Astrocyte (in vitro differentiated cells and primary cell): ENCODE measurements at regions not wholly inside any gene's neighbourhood (a gene's known extent, or its start where the extent isn't known, plus 50 kb on each side); places are given as distances from the start of the nearest gene placed in this dataset.

ENCODE experiments used
- DNase-seq: peaks from one replicate; pipeline ENCODE4 v3.0.0-alpha.2; 2010; ENCODE audit warnings: low read depth
- FAIRE-seq: peaks from 2 replicates; lab custom pipeline; 2011; peaks lifted over from hg19 to GRCh38; lab: Jason Lieb, UNC
- H2AFZ ChIP-seq: 2 replicates; pipeline ENCODE4 v1.6.0; 2012; ENCODE audit warnings: low read depth, low read length, inconsistent platforms
- H3K27ac ChIP-seq: 2 replicates; pipeline ENCODE4 v1.5.1; 2011; ENCODE audit warnings: low read depth, low read length, inconsistent platforms
- H3K27me3 ChIP-seq: 2 replicates; pipeline ENCODE4 v1.6.0; 2011; ENCODE audit warnings: low read length, inconsistent platforms; ENCODE audit not compliant: insufficient read depth
- H3K36me3 ChIP-seq: 2 replicates; pipeline ENCODE4 v1.5.1; 2011; ENCODE audit warnings: low read length, inconsistent platforms; ENCODE audit not compliant: insufficient read depth
- H3K4me1 ChIP-seq: 2 replicates; pipeline ENCODE4 v1.5.1; 2011; ENCODE audit warnings: low read length, inconsistent platforms; ENCODE audit not compliant: insufficient read depth
- H3K4me2 ChIP-seq: 2 replicates; pipeline ENCODE4 v1.6.0; 2012; ENCODE audit warnings: low read length, inconsistent platforms
- H3K4me3 ChIP-seq: 2 replicates; pipeline ENCODE4 v1.5.1; 2011; ENCODE audit warnings: low read depth, mild to moderate bottlenecking, low read length, inconsistent platforms; ENCODE audit not compliant: insufficient read depth
- H3K79me2 ChIP-seq: 2 replicates; pipeline ENCODE4 v1.6.0; 2012; ENCODE audit warnings: mild to moderate bottlenecking, low read length, inconsistent platforms; ENCODE audit not compliant: insufficient read depth
- H3K9ac ChIP-seq: 2 replicates; pipeline ENCODE4 v1.6.0; 2012; ENCODE audit warnings: mild to moderate bottlenecking, low read length, inconsistent platforms
- H3K9me3 ChIP-seq: 2 replicates; pipeline ENCODE4 v1.5.1; 2012; ENCODE audit warnings: low read depth, mild to moderate bottlenecking, low read length, inconsistent platforms; ENCODE audit not compliant: insufficient read depth
- H4K20me1 ChIP-seq: 2 replicates; pipeline ENCODE4 v1.6.0; 2012; ENCODE audit warnings: low read length, inconsistent platforms; ENCODE audit not compliant: insufficient read depth
- H3K27ac Mint-ChIP-seq: one replicate; pipeline ENCODE4 v1.8.0; 2021; ENCODE audit warnings: mild to moderate bottlenecking, mixed read lengths; ENCODE audit not compliant: unreplicated experiment
- H3K27me3 Mint-ChIP-seq: one replicate; pipeline ENCODE4 v1.8.0; 2021; ENCODE audit warnings: low read depth, mixed read lengths; ENCODE audit not compliant: unreplicated experiment
- H3K36me3 Mint-ChIP-seq: one replicate; pipeline ENCODE4 v1.8.0; 2021; ENCODE audit warnings: low read depth, mixed read lengths; ENCODE audit not compliant: unreplicated experiment
- H3K4me1 Mint-ChIP-seq: one replicate; pipeline ENCODE4 v1.8.0; 2021; ENCODE audit warnings: low read depth, mixed read lengths; ENCODE audit not compliant: unreplicated experiment
- H3K4me3 Mint-ChIP-seq: one replicate; pipeline ENCODE4 v1.8.0; 2021; ENCODE audit warnings: mild to moderate bottlenecking, moderate library complexity, mixed read lengths; ENCODE audit not compliant: unreplicated experiment
- H3K9me3 Mint-ChIP-seq: one replicate; pipeline ENCODE4 v1.8.0; 2021; ENCODE audit warnings: mild to moderate bottlenecking, mixed read lengths; ENCODE audit not compliant: unreplicated experiment
- EZH2 ChIP-seq: IDR thresholded peaks from 2 replicates; pipeline ENCODE4 v1.6.1; 2012; ENCODE audit warnings: mild to moderate bottlenecking, low read length, inconsistent platforms; ENCODE audit not compliant: insufficient read depth
- TF ChIP-seq, protein P1 (sequence below): IDR thresholded peaks from 2 replicates; pipeline ENCODE4 v1.5.1; 2011; ENCODE audit warnings: low read depth, mild to moderate bottlenecking, inconsistent platforms, low read length, moderate library complexity; ENCODE audit not compliant: insufficient read depth

GRCh38 chr7:86592185-86592584, 51.5 kb upstream of the GRM3 start:
- FAIRE-seq: no peak
- Histone ChIP-seq H3K27ac (no peak overlapping the region), H3K9me3 (no peaks in the 10 kb centered on the region), H3K9ac (no peak overlapping the region), H3K4me3 (no peak overlapping the region), H3K4me1 (no peaks in the 10 kb centered on the region), H3K36me3 (no peaks in the 10 kb centered on the region), H2AFZ (no peak overlapping the region), H4K20me1 (no peaks in the 10 kb centered on the region), H3K79me2 (no peaks in the 10 kb centered on the region), H3K27me3 (no peaks in the 10 kb centered on the region), H3K4me2 (no peak overlapping the region)
- Mint-ChIP-seq H3K9me3 (peaks cover 3% of the 10 kb centered on the region), H3K27ac (no peak overlapping the region), H3K4me3 (no peak overlapping the region), H3K4me1 (no peaks in the 10 kb centered on the region), H3K27me3 (no peaks in the 10 kb centered on the region), H3K36me3 (no peaks in the 10 kb centered on the region)
- DNase-seq: no peak
- TF ChIP-seq, protein P1, sequence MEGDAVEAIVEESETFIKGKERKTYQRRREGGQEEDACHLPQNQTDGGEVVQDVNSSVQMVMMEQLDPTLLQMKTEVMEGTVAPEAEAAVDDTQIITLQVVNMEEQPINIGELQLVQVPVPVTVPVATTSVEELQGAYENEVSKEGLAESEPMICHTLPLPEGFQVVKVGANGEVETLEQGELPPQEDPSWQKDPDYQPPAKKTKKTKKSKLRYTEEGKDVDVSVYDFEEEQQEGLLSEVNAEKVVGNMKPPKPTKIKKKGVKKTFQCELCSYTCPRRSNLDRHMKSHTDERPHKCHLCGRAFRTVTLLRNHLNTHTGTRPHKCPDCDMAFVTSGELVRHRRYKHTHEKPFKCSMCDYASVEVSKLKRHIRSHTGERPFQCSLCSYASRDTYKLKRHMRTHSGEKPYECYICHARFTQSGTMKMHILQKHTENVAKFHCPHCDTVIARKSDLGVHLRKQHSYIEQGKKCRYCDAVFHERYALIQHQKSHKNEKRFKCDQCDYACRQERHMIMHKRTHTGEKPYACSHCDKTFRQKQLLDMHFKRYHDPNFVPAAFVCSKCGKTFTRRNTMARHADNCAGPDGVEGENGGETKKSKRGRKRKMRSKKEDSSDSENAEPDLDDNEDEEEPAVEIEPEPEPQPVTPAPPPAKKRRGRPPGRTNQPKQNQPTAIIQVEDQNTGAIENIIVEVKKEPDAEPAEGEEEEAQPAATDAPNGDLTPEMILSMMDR: no peak
- no peak for TF ChIP-seq EZH2

GRCh38 chr7:86574006-86574405, 69.7 kb upstream of the GRM3 start:
- H3K4me2 ChIP-seq: no peak overlapping the region
- H3K27me3 Mint-ChIP-seq: no peaks in the 10 kb centered on the region
- no peak overlapping the region for H3K4me3 ChIP-seq
- no peaks in the 10 kb centered on the region for H3K79me2 ChIP-seq
- TF ChIP-seq, protein P1: no peak
- no peak for TF ChIP-seq EZH2
- H3K9me3 ChIP-seq: no peaks in the 10 kb centered on the region
- H3K4me1 Mint-ChIP-seq: no peaks in the 10 kb centered on the region
- H3K4me3 Mint-ChIP-seq: no peak overlapping the region
- H3K9ac ChIP-seq: no peak overlapping the region
- DNase-seq: no peak
- H3K27me3 ChIP-seq: no peaks in the 10 kb centered on the region
- FAIRE-seq: no peak
- H3K27ac Mint-ChIP-seq: no peak overlapping the region
- no peaks in the 10 kb centered on the region for H4K20me1 ChIP-seq
- H2AFZ ChIP-seq: no peak overlapping the region
- no peak overlapping the region for H3K27ac ChIP-seq
- H3K36me3 ChIP-seq: no peaks in the 10 kb centered on the region
- peaks cover 4% of the 10 kb centered on the region for H3K9me3 Mint-ChIP-seq
- no peaks in the 10 kb centered on the region for H3K36me3 Mint-ChIP-seq
- H3K4me1 ChIP-seq: no peaks in the 10 kb centered on the region

DNA sequence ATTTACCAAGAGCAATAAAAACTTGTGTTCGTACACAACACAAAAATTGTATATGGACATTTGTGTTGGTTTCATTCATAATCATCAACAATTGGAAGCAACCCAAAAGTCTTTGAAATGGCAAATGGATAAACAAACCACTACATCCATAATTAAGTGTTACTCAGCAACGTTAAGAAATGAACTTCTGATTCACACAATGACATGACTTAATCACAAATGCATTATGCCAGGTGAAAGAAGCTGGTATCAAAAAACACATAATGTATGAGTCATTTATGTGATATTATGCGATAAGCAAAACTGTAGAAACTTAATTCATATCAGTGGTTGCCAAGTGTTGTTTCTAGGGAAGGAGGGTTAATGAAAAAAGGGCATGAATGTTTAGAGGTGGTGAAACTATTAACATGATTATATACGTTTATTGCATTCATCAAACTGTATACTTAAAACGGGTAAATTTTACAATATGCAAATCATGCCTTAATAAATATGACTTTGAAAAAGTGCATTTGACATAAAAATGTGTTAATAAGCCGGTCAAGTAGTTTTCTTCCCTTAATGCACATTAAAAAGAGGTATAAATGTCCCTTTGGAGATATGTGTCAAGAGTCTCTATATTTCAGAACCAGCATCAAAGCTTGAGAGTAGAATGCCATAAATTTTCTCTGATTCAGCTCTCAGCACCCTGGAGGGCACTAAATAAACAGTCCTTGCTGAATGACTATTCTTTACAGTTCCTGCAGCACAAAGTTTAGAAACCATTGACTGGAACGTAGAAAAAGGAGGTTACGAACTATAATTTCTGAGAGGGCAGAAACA, 84.8 kb upstream of the GRM3 start:
- Histone ChIP-seq H3K27ac (no peak overlapping the region), H4K20me1 (no peaks in the 10 kb centered on the region), H3K9me3 (no peaks in the 10 kb centered on the region), H2AFZ (no peak overlapping the region), H3K9ac (no peak overlapping the region), H3K79me2 (no peaks in the 10 kb centered on the region), H3K27me3 (no peaks in the 10 kb centered on the region), H3K4me1 (no peaks in the 10 kb centered on the region), H3K36me3 (no peaks in the 10 kb centered on the region), H3K4me2 (no peak overlapping the region), H3K4me3 (no peak overlapping the region)
- TF ChIP-seq, protein P1: no peak
- TF ChIP-seq EZH2: no peak
- no peak for FAIRE-seq
- Mint-ChIP-seq H3K36me3 (no peaks in the 10 kb centered on the region), H3K4me1 (no peaks in the 10 kb centered on the region), H3K27me3 (no peaks in the 10 kb centered on the region), H3K9me3 (no peaks in the 10 kb centered on the region), H3K27ac (no peak overlapping the region), H3K4me3 (no peak overlapping the region)
- DNase-seq: no peak
